ENCODE measurements at regions not wholly inside any gene's neighbourhood (a gene's known extent, or its start where the extent isn't known, plus 50 kb on each side); places are given as distances from the start of the nearest gene placed in this dataset.

DNA sequence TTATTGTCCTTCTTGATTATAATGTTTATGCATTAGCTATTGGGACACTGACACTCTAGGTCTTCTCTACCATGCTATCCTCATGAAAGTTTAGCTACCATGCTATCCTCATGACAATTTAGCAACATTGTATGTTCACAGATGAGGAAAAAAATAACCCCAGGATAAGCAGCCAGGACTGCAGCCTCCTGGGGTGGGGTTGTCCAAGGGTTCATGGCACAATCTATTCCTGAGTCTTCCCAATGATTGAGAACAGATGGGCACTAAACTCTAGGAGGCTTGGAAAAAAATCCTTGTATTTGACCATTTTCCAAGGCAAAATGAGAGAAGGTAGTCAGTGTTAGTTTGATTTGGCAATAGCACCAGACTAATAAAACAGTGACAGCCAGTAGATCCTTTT, 619.8 kb upstream of the LCORL start:
- TF ChIP-seq OSR1 (CRISPR knock-in tag; IDR thresholded peaks at IDR 0.05), result no peak
- no peak for TF ChIP-seq PPARA (CRISPR knock-in tag; IDR thresholded peaks at IDR 0.05; ENCODE audit: borderline replicate concordance)

Data from SK-N-SH treated with all-trans-retinoic acid at 6 μM for 48 hours (cell line).